ENCODE measurements at regions not wholly inside any gene's neighbourhood (a gene's known extent, or its start where the extent isn't known, plus 50 kb on each side); places are given as distances from the start of the nearest gene placed in this dataset.

DNA sequence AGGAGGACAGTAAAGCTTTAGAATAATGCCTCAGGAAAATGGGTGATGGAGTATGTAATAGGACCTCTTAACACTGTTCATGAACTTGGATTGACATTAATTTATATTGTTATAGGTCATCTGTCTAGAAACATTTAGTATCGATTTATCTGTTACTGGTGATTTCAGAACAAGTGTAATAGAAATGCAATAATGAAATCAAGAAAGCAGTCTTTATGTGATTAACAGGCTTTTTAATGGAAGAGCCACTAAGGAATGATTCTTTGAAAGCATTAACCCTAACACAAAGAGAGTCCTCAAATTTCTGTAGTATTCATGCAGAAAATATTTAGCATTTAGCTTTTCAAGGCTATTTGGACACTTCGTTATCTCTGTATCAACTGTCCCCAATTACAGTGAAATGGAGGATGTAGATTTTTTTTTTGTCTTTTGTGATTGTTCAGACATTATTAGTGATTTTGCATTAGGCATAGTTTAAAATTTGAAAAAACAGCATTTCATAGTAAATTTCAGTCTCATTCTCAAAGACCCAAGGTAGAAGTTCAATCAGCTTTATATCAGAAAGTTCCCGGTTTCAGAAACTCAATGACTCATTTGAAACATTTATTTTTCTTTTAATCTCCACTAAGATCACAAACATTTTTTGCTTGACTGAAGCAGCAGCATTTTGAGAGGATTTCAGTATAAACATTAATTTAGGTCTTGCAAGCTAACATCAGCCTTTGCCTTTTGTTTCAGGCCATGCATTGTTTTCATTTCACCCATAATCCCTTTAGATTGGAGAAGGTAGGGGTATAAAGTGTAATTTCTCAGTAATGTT, 56.3 kb downstream of the AGTR2 start:
- DNase-seq = no peak

DNA sequence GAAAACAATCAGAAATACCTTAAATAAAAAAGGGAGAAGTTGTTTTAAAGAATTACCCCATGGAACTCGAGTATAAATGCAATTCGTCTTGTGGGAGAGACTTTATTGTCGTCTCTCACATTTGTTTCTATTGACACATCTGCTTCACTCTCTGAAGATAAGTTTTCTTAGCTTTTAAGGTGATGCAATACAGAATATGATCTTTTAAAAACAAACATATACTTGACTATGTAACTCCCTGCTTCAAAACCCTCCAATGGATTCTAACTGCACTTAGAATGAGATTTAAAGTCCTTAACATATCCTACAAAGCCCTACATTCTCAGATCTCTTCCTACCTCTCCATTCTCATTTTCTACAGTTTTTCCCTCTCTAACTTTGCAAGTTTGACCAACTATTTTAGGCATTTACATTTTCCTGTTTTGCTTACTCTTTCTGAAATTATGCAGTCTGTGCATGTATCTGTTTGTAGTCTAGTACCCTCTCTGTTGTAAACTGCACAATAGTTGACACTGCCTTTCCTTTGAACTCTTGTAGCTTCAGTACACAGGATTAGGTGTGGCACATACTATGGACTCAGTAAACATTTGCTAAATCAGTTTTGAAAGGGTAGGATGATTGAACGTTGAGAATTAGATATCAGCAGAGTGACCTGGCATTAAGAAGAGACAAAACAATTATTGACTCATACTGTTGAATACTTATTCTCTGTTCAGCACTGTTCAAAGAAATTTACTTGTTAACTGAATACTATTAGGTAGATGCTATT, 59.8 kb downstream of the AGTR2 start:
- DNase-seq = no peak

GRCh38 chrX:116232833-116233232, 62.3 kb downstream of the AGTR2 start:
- DNase-seq = peak; percentile 39

- no peak for DNase-seq
Measured at GRCh38 chrX:116236666-116237065, 66.1 kb downstream of the AGTR2 start.

- DNase-seq = peak; percentile 55
Measured at GRCh38 chrX:116238093-116238492, 67.5 kb downstream of the AGTR2 start.

DNA sequence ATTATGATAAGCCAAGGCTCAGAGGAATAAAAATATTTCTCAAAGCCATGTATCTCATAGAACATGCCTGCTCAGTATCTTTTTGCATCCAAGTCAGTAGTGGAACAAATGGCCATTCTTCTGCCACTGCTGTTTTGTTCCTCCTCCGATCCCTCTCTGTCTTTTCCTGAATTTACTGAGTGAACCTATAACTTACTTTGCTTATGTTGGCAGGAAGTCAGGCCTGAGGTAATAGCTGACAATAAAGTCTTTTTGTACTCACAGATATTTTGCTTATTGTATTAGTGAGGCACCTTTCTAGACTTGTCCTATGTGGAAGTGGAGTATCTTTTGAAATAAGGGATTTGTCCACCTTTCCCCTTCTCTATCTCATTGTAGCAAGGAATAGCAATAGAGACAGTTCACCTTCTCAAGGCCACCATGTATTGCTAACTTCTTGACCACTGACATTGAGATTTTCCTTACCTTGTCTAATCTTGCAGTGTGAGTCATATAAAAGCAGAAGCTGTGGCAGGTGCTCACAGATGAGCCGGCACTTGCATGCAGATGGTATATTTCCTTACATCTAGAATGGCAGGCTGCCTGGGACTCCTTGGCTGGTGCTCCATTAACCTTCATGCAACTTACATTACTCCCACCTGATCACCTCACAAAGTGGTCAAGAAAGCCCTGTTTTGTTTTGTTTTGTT, 68.2 kb downstream of the AGTR2 start:
- peak; percentile 1 for DNase-seq

DNA sequence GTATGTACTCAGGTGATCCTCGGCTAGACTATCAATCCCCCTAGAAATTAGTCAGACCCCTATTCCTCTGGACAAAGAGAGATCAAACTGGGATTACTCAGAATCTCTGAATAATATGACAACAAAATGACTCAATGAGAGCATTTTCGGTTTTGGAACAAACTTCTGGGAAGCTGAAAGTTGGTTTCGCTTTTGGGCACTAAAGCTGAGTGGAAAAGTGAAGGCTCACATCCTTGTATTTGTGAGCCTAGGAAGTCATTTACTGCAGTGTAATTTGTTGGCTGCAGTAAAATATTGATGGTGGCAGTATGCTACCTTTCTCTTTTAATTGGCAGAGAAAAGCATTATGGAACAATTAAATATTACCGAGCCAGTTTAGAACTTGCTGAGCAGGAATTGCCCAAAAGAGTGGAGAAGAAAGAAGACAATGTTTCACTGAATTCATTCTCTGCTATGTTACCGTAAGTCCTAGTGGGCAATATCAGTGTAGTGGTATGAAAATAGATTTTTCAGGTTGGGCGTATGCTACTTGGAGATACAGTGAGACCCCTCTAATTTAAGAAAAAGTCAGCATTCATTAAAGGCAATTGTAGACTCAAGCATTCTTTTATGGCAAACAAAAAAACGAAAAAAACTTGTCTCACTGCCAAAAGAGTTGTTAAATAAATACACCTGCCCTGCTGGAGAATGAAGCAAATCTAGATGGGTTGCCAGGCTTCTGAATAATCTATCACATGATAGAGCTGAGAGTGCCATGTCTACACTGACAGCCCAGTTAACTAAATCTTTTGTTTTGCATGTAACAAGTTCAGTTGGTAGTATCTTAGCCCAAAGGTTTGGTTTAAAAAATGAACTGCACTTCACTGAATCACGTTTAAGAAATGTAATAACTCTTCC, 69.6 kb downstream of the AGTR2 start:
- DNase-seq = peak; percentile 19

- DNase-seq = no peak
Measured at GRCh38 chrX:116241001-116241400, 70.5 kb downstream of the AGTR2 start.

DNA sequence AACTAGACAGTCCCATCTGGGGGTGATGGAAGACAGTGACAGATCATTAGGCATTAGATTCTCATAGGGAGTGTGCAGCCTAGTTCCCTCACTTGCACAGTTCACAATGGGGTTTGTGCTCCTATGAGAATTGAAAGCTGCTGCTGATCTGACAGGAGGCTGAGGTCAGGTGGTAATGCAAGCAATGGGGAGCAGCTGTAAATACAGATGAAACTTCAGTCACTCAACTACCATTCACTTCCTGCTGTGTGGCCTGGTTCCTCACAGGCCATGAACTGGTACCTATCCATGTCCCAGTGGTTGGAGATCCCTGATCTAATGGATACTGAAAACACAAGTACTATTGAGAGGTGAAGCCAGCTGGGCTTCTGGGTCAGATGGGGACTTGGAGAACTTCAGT, 72.5 kb downstream of the AGTR2 start:
- no peak for DNase-seq

DNA sequence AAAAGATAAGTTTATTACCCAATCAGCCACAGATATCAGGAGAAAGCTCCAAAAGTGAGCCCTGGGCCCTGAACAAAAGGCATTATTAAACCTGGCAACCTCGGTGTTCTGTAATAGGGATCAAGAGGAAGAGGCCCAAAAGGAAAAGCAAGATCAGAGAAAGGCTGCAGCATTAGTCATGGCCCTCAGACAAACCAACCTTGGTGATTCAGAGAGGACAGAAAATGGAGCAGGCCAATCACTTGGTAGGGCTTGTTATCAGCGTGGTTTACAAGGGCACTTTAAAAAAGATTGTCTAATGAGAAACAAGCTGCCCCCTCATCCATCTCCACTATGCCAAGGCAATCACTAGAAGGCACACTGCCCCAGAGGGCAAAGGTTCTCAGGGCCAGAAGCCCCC, 75.7 kb downstream of the AGTR2 start:
- no peak for DNase-seq

GRCh38 chrX:116267511-116268040, 97.0 kb downstream of the AGTR2 start:
- DNase-seq = no peak

DNA sequence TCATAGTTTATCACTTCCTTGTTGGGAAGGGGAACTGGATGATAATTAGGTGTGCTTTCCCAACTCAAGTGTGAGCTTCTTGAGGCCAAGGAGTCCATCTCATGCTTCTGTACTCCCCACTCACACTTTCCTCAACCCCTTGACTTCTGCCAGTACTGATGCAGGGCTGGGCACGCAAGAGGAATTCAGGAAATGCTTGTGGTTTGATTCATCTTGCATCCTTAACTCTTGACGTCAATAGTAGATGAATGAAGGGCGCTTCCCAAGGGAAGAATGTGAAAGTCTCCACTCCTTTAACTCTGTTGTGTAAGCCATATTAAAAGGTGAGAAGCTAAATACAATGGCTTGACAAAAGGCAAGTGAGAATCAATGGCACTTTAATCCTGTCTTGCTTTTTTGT, 101.8 kb downstream of the AGTR2 start:
- no peak for DNase-seq

- DNase-seq = no peak
Measured at GRCh38 chrX:116272861-116273260, 102.3 kb downstream of the AGTR2 start.

DNA sequence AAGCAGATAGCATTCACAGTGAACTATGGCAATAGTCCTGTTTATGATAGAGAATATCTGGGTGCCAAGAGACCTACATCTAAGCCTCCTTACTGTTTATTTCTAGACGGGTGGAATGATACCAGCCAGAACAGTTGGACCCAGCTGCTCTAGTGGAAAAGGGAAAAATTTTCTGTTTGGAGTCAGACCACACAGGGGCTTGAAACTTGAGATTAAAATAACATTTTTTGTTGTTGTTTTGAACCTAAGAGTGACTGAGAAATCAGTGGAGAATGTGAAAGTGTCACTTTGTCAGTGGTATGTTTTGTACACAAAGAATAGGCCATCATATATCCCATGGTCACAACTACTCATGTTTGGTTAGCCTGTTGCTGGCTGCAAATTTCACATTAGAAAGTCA, 105.7 kb downstream of the AGTR2 start:
- no peak for DNase-seq

GRCh38 chrX:116277351-116278225, 107.0 kb downstream of the AGTR2 start:
- DNase-seq = no peak

DNA sequence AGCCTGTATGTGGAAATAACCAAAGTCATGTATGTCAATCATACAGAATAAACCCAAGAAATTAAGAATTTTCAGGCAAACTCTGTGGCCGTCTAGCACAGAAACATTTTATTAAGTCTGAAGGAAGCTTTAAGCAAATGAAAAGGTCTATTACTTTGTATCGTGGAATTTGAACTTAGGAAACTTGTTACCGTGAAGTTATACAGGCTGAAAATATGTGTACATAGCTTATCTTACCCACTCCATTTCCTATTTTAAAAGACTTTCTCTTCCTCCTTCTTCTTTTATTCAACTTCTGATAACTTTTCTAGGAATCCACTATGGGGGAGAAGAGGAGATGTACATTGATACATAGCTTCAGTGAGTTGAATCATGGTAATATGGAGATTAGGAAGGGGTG, 108.3 kb downstream of the AGTR2 start:
- peak; percentile 7 for DNase-seq

GRCh38 chrX:116281106-116281505, 110.6 kb downstream of the AGTR2 start:
- DNase-seq = no peak

DNA sequence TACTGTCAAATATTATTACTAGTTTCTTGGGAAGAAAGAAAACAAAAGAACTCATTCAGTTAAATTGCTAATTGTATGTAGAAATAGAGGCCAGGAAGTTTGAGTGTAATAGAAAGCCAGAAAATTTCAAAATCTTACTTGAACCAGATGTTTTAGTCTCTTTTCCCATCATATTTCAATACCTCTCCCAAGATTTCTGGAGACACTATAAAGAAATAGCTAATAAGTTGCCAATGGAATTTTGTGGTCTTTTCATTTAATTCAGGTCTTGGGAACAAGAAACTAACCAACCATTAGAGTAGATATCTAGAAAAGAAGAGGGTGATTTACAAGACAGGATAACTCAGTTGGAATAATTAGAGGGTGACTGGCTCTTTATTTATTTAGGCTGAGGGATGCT, 112.2 kb downstream of the AGTR2 start:
- no peak for DNase-seq

GRCh38 chrX:116284400-116284799, 113.9 kb downstream of the AGTR2 start:
- DNase-seq = no peak

DNA sequence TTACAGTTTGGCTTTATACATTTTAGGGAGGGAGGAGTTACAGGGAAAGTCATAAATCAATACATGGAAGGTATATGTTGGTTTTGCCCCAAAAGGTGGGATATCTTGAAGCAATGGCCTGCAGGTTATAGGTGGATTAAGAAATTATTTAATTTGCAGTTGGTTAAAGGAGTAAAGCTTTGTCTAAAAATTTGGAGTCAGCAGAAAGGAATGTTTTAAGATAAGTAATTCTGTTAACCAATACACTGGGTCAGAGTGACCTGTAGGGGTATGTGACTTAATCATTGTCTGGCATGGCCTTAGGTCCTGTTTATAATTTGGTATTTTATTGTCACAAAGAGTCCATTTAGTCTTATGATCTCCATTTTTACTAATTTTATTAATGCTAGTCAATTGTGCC, 115.0 kb downstream of the AGTR2 start:
- DNase-seq = no peak

GRCh38 chrX:116289592-116289991, 119.0 kb downstream of the AGTR2 start:
- DNase-seq = no peak
